ENCODE measurements at regions not wholly inside any gene's neighbourhood (a gene's known extent, or its start where the extent isn't known, plus 50 kb on each side); places are given as distances from the start of the nearest gene placed in this dataset.

DNA sequence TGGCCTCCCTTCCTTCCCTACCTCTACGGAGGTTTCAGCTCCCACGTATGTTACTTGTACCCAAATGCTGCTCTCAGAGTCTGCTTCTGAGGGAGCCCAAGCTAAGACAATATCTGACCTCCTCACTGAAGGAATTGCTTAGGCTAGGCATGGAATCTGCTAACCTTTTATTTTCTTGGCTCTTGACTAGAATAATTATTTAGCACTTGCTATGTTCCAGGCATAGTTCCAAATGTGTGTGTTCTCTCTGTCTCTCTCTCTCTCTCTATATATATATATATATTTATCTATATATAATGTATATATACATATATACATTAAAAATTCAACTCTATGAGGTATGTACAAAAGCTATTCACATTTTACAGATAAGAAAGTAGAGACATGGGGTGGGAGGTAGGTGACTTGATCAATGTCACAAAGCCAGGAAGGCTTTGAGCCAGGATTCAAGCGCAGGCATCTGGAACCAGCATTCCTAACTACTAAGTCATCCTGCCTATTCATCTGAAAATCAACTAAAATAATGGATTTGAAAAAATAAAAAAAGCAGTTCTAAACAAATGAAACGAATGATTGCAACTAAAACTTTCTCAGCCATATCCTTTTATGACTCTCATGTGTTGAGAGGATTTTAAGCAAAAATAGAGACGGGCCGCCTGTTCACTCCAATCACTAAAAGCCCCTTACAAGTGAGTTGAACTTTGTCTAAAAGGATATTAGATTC lies 189.7 kb upstream of the JAG1 start:
- peak; percentile 66 for DNase-seq (ENCODE audit: low read depth)

DNA sequence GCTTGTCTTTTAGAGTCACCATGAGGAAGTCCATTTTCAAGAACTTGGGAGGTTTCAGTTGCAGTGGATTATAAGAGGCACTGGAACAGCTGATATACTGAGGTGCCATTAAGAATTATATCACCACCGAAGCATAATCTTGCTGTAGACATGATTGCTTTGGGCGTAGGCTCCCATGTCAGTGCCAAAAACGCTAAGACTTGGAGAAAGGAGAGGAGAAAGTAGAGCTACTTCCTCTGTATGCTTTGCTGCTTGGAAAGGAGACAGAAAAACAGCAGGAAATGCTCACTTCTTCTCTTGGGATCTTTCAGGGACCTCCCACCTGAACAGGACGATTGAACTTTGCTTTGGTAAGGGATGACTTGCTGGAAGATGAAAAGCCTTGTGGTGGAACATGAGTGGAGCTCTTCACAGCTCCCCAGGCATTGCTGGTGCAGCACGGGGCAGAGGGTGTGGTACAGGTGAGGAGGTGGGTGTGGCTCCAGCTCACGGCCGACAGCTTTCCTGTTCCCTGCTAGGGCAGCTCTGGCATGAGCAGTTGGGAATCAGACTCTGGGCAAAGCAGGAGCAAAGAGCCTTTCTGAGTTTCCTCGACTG lies 190.4 kb upstream of the JAG1 start:
- no peak for DNase-seq (ENCODE audit: low read depth)

DNA sequence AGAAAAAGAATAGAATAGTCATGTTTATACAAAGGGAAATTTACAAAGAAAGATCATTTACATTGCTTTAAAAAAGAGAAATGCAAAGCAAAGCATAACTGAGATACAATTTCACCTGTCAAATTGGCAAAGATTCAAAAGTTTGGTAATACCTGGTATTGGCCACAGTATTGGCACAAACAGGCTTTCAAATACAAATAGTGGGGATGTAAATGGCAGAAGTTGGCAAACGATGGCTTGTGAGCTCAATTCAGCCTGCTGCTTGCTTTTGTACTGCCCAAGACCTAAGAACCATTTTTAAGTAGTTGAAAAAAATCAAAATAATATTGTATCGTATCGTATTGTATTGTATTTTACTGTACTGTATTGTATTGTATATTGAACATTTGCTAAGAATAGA lies 194.5 kb upstream of the JAG1 start:
- DNase-seq (ENCODE audit: low read depth) = no peak

DNA sequence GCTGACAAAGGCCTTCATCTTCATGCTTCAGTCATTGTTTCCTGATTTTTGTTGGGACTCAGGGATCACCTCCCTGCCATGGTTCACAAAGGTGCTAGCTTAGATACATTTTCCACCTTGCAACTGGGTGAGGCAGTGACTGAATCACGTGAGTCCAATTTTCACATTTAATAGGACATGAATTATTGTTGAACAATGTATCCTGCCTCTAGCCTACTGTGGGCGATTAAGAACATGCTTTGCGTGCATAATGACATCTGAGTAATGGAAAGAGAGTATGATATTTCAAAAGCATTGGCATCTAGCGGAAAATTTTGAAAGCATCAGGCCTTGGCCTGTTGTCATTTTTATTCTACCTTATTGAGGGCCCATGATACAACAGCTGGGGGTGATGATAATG lies 199.2 kb upstream of the JAG1 start:
- no peak for DNase-seq (ENCODE audit: low read depth)

DNA sequence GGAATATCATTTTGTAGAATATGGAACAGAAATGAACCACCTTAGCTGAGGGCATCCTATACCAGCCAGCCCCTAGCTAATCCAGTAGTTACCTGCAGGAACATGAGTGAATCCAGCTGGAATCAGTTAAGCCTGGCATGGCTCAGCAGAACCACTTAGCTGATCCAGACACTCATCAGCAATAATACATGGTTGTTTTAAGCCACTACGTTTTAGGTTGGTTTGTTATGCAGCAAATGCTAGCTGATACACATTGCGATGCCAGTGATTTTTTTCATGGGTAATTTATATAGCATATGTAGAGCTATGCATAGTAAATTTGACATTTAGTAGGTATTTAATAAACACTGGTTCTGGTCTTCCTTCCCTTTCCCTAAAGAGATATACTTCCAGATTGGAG lies 201.9 kb upstream of the JAG1 start:
- DNase-seq (ENCODE audit: low read depth) = no peak

DNA sequence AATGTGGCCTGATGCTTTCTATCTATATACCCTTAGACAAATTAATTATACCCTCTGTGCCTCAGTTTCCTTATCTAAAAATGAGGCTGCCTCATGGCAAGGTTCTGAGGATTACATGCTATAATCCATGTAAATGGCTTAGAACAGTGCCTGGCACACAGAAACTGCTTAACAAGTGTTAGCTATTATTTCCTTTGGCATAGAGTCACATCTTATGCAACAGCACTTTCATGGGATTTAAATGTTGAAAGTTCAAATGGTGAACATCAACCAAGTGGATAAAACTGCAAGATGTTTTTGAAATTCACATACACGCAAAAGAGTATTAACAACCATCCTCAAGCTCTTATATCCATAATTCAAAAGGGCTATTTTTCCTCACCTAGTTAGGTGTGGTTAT lies 202.8 kb upstream of the JAG1 start:
- DNase-seq (ENCODE audit: low read depth) = no peak

DNA sequence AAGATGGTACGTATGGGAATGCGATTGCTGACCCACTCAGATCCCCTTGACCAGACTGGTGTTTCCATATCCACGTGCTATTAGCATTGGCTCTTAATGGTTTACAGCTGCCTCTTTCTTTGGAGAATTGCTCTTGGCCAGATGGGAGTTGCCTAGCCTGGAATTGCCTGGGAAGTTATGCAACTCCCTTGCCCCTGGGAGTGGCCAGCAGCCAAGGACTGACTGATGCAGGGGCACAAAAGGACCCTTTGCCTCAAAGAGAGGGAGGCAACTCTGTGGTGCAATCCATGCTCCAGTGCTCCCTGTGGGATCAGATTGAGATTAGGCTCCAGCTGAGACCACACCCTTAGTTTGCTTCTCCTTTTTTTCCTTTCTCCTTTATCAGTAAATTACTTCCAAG lies 203.5 kb upstream of the JAG1 start:
- no peak for DNase-seq (ENCODE audit: low read depth)

DNA sequence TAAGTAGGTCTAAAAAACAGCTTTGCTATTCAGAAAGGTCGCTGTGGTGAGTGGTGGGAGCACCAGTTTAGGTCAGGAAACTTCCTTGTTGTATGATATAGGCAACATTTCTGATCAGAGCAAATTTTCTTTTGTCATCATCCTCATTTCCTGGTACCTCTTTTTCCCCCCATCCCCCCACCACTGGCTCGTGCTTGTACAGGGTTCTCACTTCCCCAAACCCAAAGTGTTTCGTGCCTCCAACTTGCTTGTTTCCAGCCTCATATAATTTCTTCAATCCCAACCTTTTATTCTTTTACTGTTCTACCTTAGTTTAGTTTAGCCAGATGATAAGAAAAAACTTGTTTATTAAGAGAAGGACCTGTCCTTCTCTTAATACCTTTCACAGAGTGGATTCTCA lies 209.4 kb upstream of the JAG1 start:
- no peak for DNase-seq (ENCODE audit: low read depth)

DNA sequence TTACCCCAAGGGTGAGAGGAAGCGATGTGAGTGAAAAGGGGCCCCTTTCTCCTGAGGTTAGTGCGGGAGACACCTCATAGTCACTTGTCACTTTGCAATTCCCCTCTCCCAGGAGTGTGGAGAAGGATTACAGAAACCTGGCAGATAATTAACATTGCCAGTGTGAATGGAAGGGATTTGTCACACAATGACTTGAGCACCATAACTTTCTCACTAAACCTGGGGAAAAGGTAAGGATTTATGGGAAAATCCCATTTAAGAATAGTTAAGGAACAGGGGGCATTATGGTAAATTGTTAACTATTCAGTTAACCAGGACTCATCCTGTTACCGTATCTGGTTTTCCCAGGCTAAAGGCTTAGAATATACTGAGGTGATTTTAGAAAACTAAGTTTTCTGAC lies 219.5 kb upstream of the JAG1 start:
- DNase-seq (ENCODE audit: low read depth) = no peak

DNA sequence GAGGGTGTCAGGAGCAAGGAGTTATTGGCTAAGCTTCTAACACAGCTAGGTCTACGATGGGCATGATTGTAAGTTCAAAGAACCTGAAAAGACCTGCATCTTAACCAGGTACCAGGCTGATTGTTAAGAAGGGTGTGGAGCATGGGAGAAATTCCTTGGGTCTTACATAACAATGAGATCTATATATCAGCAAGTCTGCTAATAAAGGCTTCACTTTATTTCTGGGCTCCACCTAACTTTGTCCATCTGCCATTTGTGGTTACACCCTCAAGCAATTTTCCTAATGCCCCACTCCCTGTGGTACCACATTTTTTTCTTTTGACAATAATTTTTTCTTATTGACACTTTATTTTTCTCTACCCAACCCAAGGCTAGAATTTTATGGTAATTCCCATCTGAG lies 223.5 kb upstream of the JAG1 start:
- DNase-seq (ENCODE audit: low read depth) = no peak

DNA sequence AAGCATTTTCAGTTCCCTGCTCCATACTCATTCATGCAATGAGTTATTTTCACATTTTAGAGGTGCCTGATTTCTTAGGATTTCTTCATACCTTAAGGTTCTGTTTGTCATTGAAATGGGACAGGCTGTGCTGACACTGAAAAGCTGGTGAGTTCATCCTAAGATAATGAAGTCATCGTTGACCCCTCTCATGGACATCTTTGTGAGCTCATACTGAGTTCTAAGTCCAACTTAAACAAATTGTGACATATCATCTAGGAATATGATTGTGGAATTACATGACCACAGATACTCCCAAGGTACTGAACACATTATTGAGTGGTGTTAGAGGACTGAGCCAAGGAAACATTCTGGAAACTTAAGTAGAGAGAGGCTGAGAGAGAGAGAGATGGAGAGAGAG lies 224.8 kb upstream of the JAG1 start:
- DNase-seq (ENCODE audit: low read depth) = no peak

DNA sequence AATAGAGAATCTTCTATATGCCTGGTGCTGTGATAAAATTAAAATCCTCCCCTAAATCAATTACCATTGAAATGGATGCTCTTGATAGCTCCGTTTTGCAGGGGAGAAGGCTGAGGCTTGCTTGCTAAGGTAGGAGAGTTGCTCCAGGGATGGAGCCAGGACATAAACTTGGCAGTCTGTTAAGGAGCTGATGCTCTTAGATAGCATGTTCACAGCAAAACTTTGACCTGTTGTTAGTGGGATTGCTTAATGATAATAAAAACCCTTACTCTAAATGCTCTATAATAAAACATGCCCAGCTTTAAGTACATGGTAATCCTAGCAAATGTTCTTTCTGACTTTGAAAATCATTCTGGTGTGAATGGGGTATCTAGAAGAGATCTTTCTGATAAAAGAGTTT lies 228.4 kb upstream of the JAG1 start:
- no peak for DNase-seq (ENCODE audit: low read depth)

DNA sequence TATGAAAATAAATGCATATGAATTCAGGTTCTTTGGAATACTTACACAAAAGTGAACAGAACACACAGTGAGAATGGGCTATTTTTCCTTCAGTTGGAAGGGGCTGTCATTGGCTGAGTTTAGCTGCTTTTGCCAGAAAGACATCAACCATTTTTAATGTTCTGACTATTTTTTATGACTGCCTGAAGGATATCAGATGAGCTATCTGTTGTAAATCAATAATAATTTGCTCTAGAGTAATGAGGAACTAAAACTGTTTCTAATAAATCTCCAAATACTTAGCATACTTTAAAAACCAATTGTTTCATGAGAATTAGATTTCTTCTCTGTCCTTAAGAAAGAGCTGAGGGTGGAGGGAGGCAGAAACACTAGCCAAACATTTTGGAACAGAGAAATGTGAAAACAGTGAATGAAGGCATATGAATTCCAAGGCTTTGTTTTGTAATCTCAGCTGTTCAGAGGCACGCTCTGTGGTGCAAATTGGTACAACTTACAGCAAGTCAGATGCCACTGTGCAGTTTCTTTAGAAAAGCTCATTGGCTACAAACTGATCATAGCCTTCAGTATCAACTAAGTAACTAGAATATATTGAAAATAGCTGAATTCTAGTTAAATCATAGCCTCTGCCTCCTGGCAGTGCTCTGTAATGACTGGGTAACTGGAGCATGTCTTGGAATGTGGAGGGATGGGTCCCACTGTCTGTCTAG lies 228.9 kb upstream of the JAG1 start:
- no peak for DNase-seq (ENCODE audit: low read depth)

DNA sequence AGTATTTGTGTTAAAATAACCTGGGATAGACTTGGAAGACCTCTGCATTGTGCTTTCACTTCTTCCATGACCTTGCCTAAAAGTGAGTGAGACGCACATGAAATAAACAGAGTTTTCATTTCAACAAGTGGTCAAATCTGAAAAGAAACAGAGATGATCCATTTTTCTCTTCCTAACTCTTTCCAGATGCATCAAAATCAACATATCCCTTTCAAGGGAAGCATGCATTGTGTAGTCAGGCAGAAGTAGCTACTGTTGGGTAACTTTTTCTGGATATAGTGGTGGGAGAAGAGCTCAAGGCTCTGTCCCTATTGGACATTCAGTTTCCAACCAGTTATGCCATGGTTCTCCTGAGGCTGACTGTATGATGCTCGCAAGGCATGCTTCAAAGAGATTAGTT lies 233.0 kb upstream of the JAG1 start:
- no peak for DNase-seq (ENCODE audit: low read depth)

DNA sequence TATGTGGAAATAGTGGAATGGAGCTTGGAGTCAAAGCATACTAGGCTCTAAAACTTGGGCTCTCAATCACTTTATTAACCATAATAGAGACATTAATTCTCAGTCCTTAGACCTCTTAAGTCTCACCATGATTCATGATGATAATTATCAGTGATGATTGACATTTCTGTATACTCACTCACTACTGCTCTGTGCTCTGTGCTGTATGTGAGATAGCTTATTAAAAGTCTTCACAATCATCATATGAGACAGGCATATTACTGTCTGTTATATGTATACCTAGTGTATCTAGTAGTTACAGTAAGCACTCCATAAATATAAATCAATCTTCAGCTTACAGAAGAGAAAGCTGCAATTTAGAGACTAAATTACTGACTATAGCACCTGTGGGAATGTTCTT lies 236.0 kb upstream of the JAG1 start:
- DNase-seq (ENCODE audit: low read depth) = no peak

DNA sequence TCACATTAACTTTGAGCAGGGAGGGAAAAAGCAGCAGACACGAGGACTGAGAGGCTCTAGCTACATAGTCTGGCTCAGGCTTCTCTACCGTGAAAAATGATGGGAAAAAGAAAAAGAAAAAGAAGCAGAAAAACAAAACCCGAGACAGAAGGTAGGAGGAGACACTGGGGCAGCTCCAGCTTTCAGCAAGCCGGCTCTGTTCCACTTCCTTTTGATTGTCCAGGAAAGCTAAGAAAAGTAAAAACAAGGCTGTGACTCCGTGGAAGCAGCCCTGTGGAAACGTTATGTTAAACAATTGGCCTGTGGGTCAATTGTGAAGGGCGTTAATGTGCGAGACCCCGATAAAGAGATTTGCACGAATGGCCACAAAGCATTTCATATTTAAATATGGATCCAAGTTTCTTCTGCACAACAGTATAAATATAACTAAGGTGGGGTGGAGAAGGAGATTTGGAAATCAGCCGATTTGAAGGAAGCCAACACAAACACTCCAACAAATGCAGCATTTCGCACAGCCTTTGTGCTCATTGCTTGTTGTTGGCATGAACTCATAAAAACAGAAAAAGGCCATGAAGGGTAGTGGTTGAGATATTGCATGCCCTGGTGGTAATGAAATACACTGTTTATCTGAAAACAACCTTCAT lies 236.9 kb upstream of the JAG1 start:
- DNase-seq (ENCODE audit: low read depth) = no peak

DNA sequence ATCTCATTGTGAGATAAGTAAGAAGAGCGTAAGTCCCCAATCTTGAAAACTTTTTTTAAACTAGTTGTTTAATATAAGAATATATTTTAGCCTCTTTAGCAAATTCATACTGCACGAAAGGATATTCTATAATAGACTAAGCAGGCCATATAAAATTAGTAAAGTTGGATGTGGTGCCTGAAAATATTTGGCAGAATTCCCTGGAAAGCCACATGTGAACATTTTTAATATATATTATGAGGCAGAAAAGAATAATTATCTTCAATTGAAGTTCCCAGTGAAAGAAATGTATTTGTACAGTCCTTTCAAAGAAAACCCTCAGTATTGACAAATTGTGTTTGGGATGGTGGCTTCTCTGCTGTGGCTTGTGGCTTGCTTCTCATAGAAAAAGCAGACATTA lies 237.5 kb upstream of the JAG1 start:
- DNase-seq (ENCODE audit: low read depth) = no peak

DNA sequence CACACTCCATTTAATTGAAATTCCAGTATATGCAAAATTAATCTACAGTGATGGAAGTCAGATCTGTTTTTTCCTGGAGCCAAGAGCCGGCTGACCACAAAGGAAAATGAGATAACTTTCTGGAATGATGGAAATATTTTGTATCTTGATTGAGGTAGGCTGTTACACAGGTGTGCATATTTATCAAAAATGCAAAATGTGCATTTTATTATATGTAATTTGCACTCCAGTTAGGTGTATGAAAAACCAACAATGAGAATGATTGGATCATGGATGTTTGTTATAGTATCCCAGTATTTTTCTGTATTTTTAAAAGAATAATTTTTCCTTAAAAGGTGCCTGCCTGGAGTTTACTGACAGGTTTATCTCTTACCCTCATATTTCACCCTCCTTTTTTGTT lies 242.0 kb upstream of the JAG1 start:
- DNase-seq (ENCODE audit: low read depth) = no peak

DNA sequence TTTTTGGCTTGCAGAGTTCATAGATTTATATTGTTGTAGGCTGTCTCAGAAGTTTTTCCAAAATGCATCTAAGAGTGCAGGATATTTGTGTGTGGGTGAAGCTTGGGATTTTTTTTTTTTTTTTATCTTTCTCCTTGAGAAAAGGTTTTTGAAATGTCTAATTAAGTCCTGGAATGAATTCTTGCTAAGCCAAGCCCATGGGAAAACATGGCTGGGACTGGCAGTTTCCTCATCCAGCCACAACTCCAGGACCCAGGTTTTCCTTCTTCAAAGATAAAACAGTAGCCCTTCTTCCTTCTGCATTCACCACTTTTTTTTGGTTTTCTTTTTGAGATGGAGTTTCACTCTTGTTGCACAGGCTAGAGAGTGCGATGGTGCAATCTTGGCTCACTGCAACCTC lies 242.5 kb upstream of the JAG1 start:
- no peak for DNase-seq (ENCODE audit: low read depth)

DNA sequence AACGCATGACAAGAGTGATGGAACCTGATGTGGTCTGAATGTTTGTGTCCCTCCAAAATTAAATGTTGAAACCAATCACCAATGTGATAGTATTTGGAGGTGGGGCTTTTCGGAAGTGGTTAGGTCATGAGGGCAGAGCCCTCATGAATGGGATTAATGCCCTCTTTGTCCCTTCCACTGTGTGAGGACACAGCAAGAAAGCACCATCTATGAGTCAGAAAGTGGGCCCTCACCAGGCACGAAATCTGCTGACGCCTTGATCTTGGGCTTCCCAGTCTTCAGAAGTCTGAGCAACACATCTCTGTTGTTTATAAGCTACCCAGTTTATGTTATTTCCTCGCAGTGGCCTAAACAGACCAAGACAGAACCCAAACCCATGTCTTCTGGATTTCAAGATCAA lies 244.0 kb upstream of the JAG1 start:
- DNase-seq (ENCODE audit: low read depth) = no peak

DNA sequence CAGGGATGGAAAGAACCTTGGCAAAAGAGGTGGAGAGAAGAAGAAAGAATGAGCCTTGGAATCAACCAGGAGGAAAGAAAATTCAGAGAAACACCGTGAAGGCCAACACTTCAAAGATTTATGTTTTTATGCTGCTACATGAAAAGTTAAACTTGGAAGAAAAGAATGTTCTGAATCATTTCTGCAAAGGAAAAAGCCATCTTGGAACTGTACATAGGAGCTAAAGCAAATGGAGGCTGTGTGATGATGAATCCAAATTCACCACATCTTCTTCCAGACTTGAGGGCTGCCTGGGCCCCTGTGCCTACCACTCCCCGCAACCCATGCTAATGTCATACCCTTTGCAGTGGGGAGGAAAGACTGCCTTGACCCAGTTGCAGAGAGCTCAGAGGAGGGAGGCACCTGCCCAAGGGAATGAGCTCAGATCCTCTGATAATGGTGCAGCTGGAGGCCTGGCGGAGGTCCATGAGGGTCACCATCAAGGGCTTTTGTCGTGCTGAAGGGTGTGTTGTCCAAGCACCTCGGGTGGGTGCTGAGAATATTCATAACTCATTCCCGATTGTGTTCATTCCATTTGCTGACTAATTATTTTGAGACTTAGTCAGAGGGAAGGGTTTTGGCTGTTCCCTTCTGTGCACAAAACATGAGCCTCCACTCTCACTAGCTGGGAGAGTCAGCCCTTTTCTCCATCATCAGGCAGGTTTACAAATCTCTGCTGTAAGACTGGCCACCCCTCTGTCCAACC lies 245.8 kb upstream of the JAG1 start:
- DNase-seq (ENCODE audit: low read depth) = no peak

DNA sequence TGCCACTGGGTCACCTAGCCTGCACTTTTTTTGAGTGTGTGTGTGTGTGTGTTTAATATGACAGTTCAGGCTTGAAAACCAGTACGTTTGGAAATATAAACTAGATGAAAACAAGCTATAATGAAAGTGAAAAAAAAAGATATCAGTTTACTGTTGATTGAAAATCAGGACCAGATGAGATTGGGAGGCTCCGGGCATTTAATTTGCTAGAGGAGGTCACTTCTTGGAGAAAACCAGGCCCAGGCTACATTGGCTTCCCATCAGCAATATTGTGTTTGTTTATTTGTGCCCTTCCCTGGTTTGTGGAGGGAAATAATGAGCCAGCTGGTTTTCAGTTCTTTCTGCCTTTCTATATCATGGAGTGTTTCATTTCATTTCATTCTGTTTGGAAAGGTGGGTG lies 246.6 kb upstream of the JAG1 start:
- no peak for DNase-seq (ENCODE audit: low read depth)
